Esophagus muscularis mucosa (tissue), 3 donors: ENCODE measurements at regions not wholly inside any gene's neighbourhood (a gene's known extent, or its start where the extent isn't known, plus 50 kb on each side); places are given as distances from the start of the nearest gene placed in this dataset.

Experiments
- POLR2A ChIP-seq: fragments of 450-650 bp; IDR thresholded peaks from one replicate; pipeline ENCODE4 v1.6.1; 2017; ENCODE audit warnings: antibody characterized with exemption, moderate library complexity, mild to moderate bottlenecking, low read depth
- POLR2AphosphoS5 ChIP-seq, 2 donors: sonication (generic); formaldehyde crosslinking; IDR thresholded peaks; one replicate each; pipeline ENCODE4 v1.6.1; 2017; ENCODE audit warnings: antibody characterized with exemption in 2 of 2
- TF ChIP-seq, protein P1 (sequence below), 3 experiments: fragments of 200-600 bp in 2 of 3; fragments of 450-650 bp in 1 of 3; sonication (generic) in 2 of 3; IDR thresholded peaks; one replicate each; pipeline ENCODE4 v1.5.1; 2017 to 2019; ENCODE audit warnings: antibody characterized with exemption in 3 of 3, mild to moderate bottlenecking in 2 of 3, moderate library complexity in 1 of 3

DNA sequence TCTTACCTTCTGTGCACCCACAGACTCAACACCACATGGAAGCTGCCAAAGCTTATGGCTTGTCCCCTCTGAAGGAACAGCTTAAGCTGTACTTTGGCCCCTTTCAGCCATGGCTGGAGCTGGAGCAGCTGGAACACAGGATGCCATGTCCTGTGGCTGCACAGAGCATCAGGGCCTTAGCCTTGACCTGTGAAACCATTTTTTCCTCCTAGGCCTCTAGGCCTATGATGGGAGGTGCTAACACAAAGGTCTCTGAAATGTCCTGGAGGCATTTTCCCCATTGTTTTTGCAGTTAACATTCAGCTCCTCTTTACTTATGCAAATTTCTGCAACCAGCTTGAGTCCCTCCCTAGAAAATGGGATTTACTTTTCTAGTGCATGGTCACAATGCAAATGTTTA, 461.4 kb upstream of the TYRP1 start:
- TF ChIP-seq POLR2AphosphoS5 (IDR thresholded peaks at IDR 0.05), result no peak
- TF ChIP-seq, protein P1, sequence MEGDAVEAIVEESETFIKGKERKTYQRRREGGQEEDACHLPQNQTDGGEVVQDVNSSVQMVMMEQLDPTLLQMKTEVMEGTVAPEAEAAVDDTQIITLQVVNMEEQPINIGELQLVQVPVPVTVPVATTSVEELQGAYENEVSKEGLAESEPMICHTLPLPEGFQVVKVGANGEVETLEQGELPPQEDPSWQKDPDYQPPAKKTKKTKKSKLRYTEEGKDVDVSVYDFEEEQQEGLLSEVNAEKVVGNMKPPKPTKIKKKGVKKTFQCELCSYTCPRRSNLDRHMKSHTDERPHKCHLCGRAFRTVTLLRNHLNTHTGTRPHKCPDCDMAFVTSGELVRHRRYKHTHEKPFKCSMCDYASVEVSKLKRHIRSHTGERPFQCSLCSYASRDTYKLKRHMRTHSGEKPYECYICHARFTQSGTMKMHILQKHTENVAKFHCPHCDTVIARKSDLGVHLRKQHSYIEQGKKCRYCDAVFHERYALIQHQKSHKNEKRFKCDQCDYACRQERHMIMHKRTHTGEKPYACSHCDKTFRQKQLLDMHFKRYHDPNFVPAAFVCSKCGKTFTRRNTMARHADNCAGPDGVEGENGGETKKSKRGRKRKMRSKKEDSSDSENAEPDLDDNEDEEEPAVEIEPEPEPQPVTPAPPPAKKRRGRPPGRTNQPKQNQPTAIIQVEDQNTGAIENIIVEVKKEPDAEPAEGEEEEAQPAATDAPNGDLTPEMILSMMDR (IDR thresholded peaks at IDR 0.05), result no peak
- no peak for TF ChIP-seq POLR2A
